Stimulated activated CD8-positive, alpha-beta memory T cell treated with anti-CD3 and anti-CD28 coated beads, Interleukin-4, amount 100 ng/mL, for 1 hour (primary cell): ENCODE measurements at regions not wholly inside any gene's neighbourhood (a gene's known extent, or its start where the extent isn't known, plus 50 kb on each side); places are given as distances from the start of the nearest gene placed in this dataset.
"Not testable (repeated sequence)": the region's sequence is repeated elsewhere in the genome, so short reads cannot be mapped to it uniquely, and the experiment has no call there.

ENCODE experiments used
- DNase-seq, 2 donors: peaks; one replicate each; pipeline ENCODE4 v3.0.0-alpha.2; 2020; ENCODE audit warnings: low read depth in 2 of 2, low spot score in 1 of 2

DNA sequence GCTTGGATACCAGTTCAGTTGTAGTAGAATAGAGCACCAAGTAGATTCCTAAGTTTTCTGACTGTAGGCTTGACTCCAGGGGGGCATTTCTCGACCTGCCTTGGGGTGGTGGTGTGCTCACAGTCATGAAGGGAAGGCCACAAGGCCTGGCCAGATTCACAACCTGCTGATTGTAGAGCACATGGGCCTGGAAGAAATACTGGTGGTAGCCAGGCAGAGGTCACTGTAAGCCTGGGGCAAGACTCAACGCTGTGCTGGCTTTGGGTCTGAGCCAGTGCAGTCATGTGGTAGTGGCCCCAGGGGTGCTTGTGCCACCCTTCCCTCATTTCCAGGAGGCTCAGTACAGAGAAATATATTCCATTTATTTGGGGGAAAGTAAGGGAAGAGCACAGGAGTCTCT lies 832.3 kb upstream of the SLC10A2 start:
- no peak for DNase-seq

DNA sequence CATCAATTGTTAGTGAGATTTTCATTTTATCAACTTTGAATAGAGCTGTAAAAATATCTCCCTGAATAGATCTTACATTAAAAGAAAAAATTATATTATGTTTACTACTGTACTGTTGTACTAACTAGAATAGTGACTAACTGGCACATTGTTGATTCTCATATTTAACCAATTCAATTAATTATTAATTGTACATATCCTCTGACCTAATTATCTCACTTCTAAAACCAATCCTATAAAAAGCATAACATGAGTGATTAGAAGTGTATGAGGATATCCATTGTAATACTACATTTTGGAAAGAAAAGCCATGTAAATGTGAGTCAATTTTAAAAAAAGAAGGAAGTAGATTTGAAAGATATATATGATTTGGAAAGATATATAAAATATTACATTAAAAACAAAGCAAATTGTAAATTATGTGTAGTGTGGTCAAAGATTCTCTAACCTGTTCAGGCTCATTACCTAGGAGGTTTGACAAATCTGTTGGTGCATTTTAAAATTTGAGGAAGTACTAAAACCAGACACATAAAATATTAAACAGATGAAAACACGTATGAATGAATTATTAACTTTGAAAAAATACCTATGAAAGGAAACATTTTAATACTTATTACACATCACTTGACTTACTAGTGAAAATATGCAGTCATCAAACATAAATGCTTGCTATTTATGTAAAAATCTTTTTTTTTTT lies 829.8 kb upstream of the SLC10A2 start:
- DNase-seq: no peak

- DNase-seq: no peak
These were observed 828.4 kb upstream of the SLC10A2 start for GRCh38 chr13:103894626-103895025.

DNA sequence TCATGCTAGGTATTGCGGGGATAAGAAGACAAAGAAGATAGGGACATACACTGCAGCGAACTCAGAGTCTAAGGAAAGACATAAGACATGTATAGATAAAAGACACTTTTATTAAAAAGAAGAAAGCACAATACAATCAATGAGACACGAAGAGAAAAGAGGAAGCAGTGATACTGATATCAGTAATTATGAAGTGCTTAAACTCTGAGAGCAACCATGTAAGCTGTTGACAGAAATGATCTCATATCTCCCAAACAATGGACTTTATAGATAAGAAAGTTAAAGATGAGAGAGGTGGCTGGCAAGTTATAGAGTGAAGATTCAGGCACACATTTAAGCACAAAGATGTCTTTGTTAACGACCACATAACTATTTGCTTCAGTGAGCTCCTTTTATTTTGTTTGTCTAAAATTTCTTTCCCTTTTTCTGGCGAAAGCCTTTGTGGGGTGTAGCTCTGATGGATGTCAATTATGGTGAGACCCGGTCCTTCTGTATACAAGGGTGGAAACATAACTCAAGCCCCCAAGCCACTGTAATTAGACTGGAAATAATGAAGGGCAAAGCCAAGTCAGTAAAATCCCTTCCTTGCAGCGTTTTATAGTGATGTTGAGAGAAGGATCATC lies 818.0 kb upstream of the SLC10A2 start:
- DNase-seq: no peak

DNA sequence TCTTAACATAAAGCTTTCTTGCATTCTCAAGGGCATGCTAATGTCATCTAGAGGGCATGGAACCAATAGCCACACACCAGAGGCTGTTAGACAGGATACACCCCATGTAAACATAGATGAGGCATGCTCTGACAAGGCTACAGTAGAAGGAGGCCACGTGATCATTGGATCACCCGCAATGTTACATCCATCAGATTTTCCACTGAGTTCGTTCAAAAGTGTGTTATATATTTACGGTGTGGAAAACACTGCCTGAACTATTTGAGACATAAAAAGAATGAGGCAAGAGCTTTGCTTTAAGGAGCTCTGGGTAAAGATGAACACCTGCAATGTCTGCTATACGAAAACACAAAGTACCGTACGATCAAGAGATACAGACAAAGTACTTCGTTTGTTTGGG lies 817.5 kb upstream of the SLC10A2 start:
- DNase-seq: no peak

DNA sequence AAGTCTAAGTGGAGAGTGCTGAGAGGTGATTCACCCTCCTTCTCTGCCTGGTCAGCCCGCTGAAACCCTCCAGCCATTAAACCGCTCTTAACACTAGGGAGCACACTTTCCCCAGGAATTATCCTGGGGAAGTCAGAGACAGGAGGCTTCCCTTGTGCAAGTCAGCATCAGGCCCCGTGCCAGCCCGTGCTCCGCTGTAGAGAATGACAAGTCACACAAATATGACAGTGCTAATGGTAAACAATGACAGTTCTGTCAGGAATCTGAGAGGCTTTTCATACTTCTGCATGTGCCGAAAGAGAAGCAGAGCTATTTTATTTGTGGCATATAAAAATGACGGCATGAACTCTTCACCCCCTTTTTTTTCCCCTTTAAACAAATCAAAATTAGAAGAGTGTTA lies 816.9 kb upstream of the SLC10A2 start:
- DNase-seq: no peak

DNA sequence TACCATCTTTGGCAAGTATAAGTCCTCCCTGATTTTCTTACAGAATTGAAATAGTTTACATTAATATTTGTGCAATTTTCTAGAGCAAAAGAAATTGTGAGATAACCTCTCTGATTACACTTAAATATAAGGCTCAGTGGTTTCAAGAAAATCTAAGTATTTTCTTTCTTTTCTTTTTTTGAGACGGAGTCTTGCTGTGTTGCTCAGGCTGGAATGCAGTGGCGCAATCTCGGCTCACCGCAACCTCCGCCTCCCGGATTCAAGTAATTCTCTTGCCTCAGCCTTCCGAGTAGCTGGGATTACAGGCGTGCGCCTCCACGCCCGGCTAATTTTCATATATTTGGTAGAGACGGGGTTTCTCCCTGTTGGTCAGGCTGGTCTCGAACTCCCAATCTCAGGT lies 813.9 kb upstream of the SLC10A2 start:
- not testable (repeated sequence) for DNase-seq

DNA sequence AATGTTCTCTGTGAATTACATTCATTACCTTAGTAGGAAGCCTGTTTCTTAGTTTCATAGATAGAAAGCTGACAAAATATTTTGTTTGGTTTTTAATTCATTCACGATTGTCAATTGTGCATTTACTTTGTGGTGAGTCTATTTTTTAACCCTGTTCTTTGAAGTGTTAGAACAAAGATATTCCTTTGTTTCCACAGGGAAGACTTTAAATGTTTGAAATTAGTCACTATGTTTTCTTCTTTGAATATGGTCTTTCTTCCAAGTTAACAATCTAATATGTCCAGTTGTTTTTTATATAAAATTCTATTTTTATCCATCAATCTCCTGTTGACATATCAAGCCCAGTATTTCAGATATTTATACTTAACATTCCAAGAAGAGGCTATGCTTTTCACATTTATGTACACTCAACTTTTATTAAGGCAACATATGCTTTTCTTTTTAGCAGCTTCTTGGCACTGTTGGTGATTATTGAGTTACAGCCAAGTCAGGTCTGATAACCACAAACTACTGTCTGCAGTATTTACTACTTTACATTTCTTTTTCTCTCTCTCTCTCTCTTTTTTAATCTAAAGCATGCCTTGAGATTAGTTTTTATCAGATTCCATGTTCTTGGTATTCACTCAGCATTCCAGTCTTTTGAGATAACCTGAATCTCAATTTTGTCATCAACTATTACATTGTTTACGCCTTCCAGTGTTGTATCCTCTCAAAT lies 812.8 kb upstream of the SLC10A2 start:
- no peak for DNase-seq

DNA sequence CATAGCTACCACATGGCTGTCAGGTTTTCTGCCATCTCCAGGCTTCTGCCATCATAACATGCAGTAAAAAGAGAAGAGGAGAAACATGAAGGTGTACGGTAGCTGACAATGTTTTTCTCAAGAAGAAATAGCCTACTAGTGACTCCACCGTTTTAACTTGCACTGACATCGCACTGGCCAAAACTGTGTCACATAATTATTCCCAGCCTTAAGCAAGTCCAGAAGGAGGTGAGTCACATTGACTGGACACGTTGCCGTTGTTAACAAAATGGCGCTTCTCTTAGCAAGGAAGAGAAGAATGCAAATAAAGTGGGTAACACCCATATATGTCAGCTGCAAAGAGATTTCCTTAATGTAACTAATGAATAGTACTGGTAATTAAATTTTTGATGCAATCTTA lies 810.4 kb upstream of the SLC10A2 start:
- no peak for DNase-seq

GRCh38 chr13:103873725-103874124 lies 807.5 kb upstream of the SLC10A2 start:
- no peak for DNase-seq

GRCh38 chr13:103866048-103866447 lies 799.8 kb upstream of the SLC10A2 start:
- DNase-seq: no peak

DNA sequence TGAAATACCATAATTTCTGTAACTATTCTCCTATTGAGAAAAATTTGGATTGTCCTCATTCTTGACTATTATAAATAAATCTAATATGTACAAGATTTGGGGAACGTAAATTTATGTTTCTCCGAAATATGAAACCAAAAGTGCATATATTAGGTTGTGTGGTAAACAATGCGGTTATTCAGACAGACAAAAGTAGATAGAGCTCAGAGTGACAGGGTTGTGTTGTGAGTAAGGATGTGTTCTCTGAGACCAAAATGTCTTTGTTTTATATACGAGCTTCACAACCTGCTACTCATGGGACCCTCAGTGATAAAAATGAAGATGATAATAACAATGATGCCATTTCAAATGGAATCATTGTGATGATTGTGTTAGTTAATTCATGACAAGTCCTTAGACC lies 796.3 kb upstream of the SLC10A2 start:
- DNase-seq: no peak

DNA sequence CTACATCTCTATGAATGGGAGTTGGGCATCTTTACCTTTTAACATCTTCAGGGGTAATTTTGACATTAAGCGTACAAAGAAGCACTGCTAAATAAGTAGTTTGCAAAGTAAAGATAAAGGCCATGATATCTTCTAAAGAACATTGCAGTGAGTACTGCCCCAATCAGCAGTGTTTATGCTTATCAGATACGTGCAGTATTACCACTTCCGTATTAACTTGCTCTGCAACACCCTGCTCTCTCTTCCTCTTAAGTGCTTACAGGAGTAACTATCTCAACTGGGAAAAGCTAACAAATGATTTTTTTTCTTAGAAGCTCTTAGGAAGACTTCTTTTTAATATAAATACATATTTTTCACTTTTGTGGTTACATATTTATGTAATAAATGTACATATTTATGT lies 793.7 kb upstream of the SLC10A2 start:
- no peak for DNase-seq

DNA sequence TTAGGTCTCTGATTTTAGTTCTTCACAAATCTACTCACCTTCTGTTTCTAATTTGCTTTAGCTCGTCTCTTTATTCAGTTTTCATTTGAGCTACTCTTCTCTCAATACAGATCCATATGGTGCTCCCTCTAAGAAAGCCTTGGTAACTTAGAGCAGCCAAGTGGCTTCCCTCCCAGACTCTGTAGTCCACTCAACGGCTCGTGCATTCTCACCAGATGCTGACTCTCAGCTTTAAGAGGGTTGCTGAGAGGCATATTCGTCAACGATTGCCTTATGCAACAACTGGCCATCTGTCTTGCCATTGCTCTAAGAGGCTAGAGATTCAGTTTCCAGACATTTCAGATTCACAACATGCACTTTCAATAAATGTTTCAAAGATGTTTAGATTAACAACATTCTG lies 785.8 kb upstream of the SLC10A2 start:
- no peak for DNase-seq

DNA sequence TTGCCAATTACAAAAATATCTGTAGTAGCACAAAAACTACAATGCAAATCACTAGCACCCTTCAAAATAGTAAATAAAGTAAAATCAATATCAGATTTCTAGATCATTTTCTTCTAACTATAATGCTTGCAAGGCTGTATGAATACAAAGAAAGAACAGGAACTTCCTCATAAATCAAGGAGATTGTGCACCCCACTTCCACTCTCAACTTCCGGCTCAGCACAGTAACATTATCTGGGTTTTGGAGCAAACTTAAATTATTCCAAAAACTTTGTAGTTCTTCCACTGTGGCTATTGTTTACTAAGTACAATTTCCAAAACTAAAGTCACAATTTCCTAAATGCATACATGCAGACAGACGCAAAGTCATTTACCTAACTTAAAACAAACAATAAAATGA lies 778.3 kb upstream of the SLC10A2 start:
- no peak for DNase-seq

DNA sequence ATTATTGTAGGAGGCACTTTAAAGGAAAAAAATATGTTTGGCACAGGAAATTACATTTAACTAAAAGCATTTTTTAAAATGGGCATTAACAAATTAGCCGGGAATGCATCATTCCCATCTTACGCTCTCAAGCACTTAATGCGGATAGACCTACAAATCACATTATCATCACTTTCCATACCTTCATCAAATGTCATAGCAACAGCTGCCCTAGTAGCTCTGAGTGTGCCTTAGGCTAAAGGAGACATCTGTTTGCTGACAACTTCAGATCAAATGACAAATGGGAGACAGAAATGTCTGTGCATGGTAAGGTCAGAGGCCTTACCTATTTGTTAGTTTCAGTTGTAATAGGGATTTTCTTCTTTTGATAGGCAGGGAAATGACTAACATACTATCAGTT lies 773.2 kb upstream of the SLC10A2 start:
- no peak for DNase-seq

- DNase-seq: no peak
These were observed 768.8 kb upstream of the SLC10A2 start for GRCh38 chr13:103835052-103835451.

GRCh38 chr13:103833294-103833852 lies 767.2 kb upstream of the SLC10A2 start:
- DNase-seq: no peak

- no peak for DNase-seq
These were observed 749.4 kb upstream of the SLC10A2 start for GRCh38 chr13:103815619-103816018.

GRCh38 chr13:103812971-103813370 lies 746.8 kb upstream of the SLC10A2 start:
- DNase-seq: no peak

DNA sequence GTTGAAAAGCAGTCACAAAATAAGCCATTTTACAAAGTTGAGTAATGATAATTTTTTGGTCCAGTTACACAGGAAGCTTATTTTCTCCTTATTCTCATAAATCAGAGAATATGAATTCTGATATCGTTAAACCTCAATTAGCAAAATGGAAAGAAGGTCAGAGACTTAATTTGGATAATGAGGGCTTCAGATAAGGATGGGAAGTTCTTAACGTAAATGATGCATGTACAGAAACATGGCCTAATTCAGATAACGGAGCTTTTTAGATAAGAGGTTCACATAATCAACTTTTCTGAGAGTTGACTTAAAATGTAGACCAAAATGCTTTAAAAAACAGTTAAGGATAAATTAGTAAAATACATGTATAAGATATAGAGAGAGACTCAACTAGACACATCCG lies 746.3 kb upstream of the SLC10A2 start:
- DNase-seq: no peak

DNA sequence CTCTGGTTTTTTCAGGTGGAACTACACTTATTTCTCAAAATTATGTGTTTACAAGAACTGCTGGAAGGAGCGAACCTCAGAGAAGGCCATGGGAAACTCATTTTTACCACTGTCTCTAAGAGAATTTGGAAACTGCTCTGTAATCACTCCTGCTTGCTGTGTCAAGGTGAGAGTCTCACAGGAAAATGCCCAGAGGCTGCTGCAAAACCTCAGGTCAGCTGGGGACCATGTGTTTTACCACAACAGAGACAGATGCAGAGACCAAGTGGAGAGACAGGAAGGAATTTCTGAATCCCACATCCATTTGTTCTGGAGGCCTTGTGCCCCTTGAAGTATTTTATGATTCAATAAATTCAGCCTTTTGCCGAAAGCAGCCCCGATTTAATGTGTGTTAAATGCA lies 743.8 kb upstream of the SLC10A2 start:
- DNase-seq: no peak
